HCT116 (cell line): ENCODE measurements at regions not wholly inside any gene's neighbourhood (a gene's known extent, or its start where the extent isn't known, plus 50 kb on each side); places are given as distances from the start of the nearest gene placed in this dataset.

Source experiments
- FOSL1 ChIP-seq: IDR thresholded peaks from 2 replicates; pipeline ENCODE4 v1.6.1; 2012; ENCODE audit warnings: low read depth
- JUND ChIP-seq: IDR thresholded peaks from 2 replicates; pipeline ENCODE4 v1.6.1; 2012
- POLR2A ChIP-seq: IDR thresholded peaks from 2 replicates; pipeline ENCODE4 v1.7.0; 2011; ENCODE audit warnings: borderline replicate concordance; ENCODE audit not compliant: insufficient read depth, insufficient read length; ENCODE audit errors: extremely low read depth
- POLR2AphosphoS5 ChIP-seq: IDR thresholded peaks from 2 replicates; pipeline ENCODE4 v1.6.1; 2011; ENCODE audit warnings: mild to moderate bottlenecking, low read depth, low read length, moderate library complexity
- SIN3A ChIP-seq: IDR thresholded peaks from 2 replicates; pipeline ENCODE4 v1.6.1; 2012; ENCODE audit warnings: low read depth
- TF ChIP-seq, protein P1 (sequence below), 3 experiments: fragments of 200-600 bp in 1 of 3; sonication (generic) in 1 of 3; IDR thresholded peaks in 2 of 3; conservative IDR thresholded peaks in 1 of 3; 2 replicates each; pipeline ENCODE4 v1.5.1; 2012 to 2017; ENCODE audit warnings: low read depth in 2 of 3, low read length in 2 of 3, antibody characterized with exemption in 1 of 3, borderline replicate concordance in 1 of 3, control low read depth in 1 of 3, mild to moderate bottlenecking in 1 of 3, mixed read lengths in 1 of 3, mixed run types in 1 of 3, moderate library complexity in 1 of 3; ENCODE audit not compliant: insufficient read depth in 1 of 3

DNA sequence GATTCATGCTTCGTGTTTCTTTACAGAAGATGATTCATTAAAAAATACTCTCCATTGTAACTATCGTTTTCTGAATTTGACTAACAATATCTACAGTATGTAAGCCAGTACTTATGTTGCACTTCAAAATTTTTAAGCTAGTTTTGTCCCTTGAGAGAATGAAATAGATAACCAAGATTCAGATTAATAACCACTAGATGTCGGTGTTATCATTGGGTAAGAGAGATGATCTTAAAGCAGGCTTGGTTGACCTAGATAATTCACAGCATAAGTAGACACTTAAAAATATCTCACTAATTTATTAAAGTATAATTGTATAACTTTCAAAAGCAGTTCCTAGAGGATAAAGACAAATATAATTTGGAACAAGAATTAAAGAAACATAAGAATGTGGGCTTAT, 430.9 kb downstream of the C4orf33 start:
- TF ChIP-seq SIN3A (no peak), JUND (no peak), POLR2A (no peak), FOSL1 (no peak), POLR2AphosphoS5 (no peak)
- TF ChIP-seq, protein P1, sequence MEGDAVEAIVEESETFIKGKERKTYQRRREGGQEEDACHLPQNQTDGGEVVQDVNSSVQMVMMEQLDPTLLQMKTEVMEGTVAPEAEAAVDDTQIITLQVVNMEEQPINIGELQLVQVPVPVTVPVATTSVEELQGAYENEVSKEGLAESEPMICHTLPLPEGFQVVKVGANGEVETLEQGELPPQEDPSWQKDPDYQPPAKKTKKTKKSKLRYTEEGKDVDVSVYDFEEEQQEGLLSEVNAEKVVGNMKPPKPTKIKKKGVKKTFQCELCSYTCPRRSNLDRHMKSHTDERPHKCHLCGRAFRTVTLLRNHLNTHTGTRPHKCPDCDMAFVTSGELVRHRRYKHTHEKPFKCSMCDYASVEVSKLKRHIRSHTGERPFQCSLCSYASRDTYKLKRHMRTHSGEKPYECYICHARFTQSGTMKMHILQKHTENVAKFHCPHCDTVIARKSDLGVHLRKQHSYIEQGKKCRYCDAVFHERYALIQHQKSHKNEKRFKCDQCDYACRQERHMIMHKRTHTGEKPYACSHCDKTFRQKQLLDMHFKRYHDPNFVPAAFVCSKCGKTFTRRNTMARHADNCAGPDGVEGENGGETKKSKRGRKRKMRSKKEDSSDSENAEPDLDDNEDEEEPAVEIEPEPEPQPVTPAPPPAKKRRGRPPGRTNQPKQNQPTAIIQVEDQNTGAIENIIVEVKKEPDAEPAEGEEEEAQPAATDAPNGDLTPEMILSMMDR (IDR thresholded peaks at IDR 0.05 in 2 of 3, conservative IDR thresholded peaks at IDR 0.05 in 1 of 3; ENCODE audit: borderline replicate concordance in 1 of 3, insufficient read depth in 1 of 3, low read depth in 2 of 3, low read length in 2 of 3): peak; percentile 19 to 54 (median 39); a peak in 3 of 6 replicates
